ENCODE measurements at regions not wholly inside any gene's neighbourhood (a gene's known extent, or its start where the extent isn't known, plus 50 kb on each side); places are given as distances from the start of the nearest gene placed in this dataset.

DNA sequence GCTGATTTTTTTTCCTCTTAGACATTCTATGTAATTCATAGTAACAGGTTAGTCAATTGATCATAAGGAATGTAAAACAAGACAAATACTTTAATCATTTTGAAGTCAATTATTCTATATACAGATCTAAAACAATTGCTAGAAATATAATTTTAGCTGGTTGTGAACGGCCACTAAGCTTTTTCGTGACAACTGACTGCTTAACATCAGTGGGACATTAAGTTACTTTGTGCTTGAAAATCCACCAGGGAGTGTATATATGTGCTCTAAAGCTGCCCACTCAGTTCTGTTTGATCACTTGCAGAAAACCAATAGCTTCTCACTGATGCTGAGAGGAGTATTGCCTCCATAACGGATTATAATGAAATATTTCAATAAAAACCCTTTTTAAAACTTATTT, 370.2 kb upstream of the CCNH start (continued):
- no peak for TF ChIP-seq ZNF462 (CRISPR knock-in tag; IDR thresholded peaks at IDR 0.05)
- TF ChIP-seq, protein P1, sequence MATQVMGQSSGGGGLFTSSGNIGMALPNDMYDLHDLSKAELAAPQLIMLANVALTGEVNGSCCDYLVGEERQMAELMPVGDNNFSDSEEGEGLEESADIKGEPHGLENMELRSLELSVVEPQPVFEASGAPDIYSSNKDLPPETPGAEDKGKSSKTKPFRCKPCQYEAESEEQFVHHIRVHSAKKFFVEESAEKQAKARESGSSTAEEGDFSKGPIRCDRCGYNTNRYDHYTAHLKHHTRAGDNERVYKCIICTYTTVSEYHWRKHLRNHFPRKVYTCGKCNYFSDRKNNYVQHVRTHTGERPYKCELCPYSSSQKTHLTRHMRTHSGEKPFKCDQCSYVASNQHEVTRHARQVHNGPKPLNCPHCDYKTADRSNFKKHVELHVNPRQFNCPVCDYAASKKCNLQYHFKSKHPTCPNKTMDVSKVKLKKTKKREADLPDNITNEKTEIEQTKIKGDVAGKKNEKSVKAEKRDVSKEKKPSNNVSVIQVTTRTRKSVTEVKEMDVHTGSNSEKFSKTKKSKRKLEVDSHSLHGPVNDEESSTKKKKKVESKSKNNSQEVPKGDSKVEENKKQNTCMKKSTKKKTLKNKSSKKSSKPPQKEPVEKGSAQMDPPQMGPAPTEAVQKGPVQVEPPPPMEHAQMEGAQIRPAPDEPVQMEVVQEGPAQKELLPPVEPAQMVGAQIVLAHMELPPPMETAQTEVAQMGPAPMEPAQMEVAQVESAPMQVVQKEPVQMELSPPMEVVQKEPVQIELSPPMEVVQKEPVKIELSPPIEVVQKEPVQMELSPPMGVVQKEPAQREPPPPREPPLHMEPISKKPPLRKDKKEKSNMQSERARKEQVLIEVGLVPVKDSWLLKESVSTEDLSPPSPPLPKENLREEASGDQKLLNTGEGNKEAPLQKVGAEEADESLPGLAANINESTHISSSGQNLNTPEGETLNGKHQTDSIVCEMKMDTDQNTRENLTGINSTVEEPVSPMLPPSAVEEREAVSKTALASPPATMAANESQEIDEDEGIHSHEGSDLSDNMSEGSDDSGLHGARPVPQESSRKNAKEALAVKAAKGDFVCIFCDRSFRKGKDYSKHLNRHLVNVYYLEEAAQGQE (IDR thresholded peaks at IDR 0.05; ENCODE audit: unreplicated experiment) = no peak
- no peak for TF ChIP-seq ZNF114 (CRISPR knock-in tag; IDR thresholded peaks at IDR 0.05)
- no peak for TF ChIP-seq POLR2AphosphoS5 (IDR thresholded peaks at IDR 0.05; ENCODE audit: low read depth)

- H3K9me2 ChIP-seq (ENCODE audit: insufficient read depth) = no peaks in the 10 kb centered on the region
- no peak overlapping the region; the same call in 1 of the 2 replicates for H3K4me3 ChIP-seq
- H3K9me3 Mint-ChIP-seq = no peaks in the 10 kb centered on the region
- no peaks in the 10 kb centered on the region for H3K36me3 ChIP-seq (ENCODE audit: insufficient read depth)
- no peaks in the 10 kb centered on the region for H3K36me3 Mint-ChIP-seq (ENCODE audit: low read depth)
- no peak overlapping the region for H3K27ac Mint-ChIP-seq
- no peak overlapping the region for H2AFZ ChIP-seq
- H4K20me1 ChIP-seq (replicated peaks; ENCODE audit: insufficient read depth) = no peaks in the 10 kb centered on the region
- peak overlapping the region; percentile 61 for H3K4me2 ChIP-seq
- peaks cover 23% of the 10 kb centered on the region; the same call in 2 of the 3 replicates for H3K4me1 Mint-ChIP-seq
- no peaks in the 10 kb centered on the region for H3F3A ChIP-seq (replicated peaks; ENCODE audit: low read depth)
- peaks cover 43% of the 10 kb centered on the region for H3K4me1 ChIP-seq (ENCODE audit: insufficient read depth)
- ATAC-seq (no peak), DNase-seq (ENCODE audit: low spot score) (no peak)
- H3K4me3 Mint-ChIP-seq = no peak overlapping the region
- H3K27me3 ChIP-seq (ENCODE audit: insufficient read depth) = peaks cover 8% of the 10 kb centered on the region; the same call in 1 of the 2 replicates
- H3K27me3 Mint-ChIP-seq (ENCODE audit: insufficient read depth, low read depth, poor library complexity) = peaks cover 11% of the 10 kb centered on the region
- H3K27ac ChIP-seq (ENCODE audit: low read depth) = no peak overlapping the region
- H3K79me2 ChIP-seq (replicated peaks; ENCODE audit: insufficient read depth) = no peaks in the 10 kb centered on the region
- no peak for TF ChIP-seq POLR2AphosphoS5 (IDR thresholded peaks at IDR 0.05; ENCODE audit: low read depth)
- TF ChIP-seq EZH2phosphoT487 (IDR thresholded peaks at IDR 0.05; ENCODE audit: unreplicated experiment) = no peak
- TF ChIP-seq ZNF114 (CRISPR knock-in tag; IDR thresholded peaks at IDR 0.05) = no peak
- TF ChIP-seq STAT1 (IDR thresholded peaks at IDR 0.05; ENCODE audit: unreplicated experiment) = no peak
- TF ChIP-seq, protein P1 (IDR thresholded peaks at IDR 0.05; ENCODE audit: unreplicated experiment) = no peak
- no peak for TF ChIP-seq EZH2 (IDR thresholded peaks at IDR 0.05; ENCODE audit: low read depth, unreplicated experiment)
- no peak for TF ChIP-seq ZNF331 (CRISPR knock-in tag; IDR thresholded peaks at IDR 0.05; ENCODE audit: low read depth)
These were observed 369.2 kb upstream of the CCNH start for GRCh38 chr5:87781976-87782375.

Measured in GM23338 (cell line).